Left lung (tissue), 4 donors: ENCODE measurements at regions not wholly inside any gene's neighbourhood (a gene's known extent, or its start where the extent isn't known, plus 50 kb on each side); places are given as distances from the start of the nearest gene placed in this dataset.

Source experiments
- ATAC-seq: fragments of 200-7000 bp; cut with Tn5 transposase; one replicate; pipeline ENCODE4 v1.9.1; 2020; ENCODE audit warnings: moderate library complexity
- DNase-seq, 4 donors: peaks; one replicate each; pipeline ENCODE4 v3.0.0-alpha.2; 2013 to 2020
- H3K27ac ChIP-seq, 2 donors: fragments of 200-600 bp; sonication (generic) in 1 of 2; one replicate each; pipeline versions ENCODE4 v1.5.0 to v1.8.0; 2020 to 2021
- H3K27me3 ChIP-seq, 2 donors: fragments of 200-600 bp; sonication (generic) in 1 of 2; one replicate each; pipeline versions ENCODE4 v1.5.0 to v1.8.0; 2020 to 2021
- H3K36me3 ChIP-seq, 2 donors: fragments of 200-600 bp; sonication (generic) in 1 of 2; one replicate each; pipeline versions ENCODE4 v1.5.0 to v1.8.0; 2020 to 2021
- H3K4me1 ChIP-seq, 2 donors: fragments of 200-600 bp; one replicate each; pipeline ENCODE4 v1.8.0; 2021
- H3K4me3 ChIP-seq, 2 donors: fragments of 200-600 bp; sonication (generic) in 1 of 2; one replicate each; pipeline versions ENCODE4 v1.5.0 to v1.8.0; 2020 to 2021; ENCODE audit warnings: mild to moderate bottlenecking in 1 of 2
- H3K9me3 ChIP-seq, 2 donors: fragments of 200-600 bp; sonication (generic) in 1 of 2; one replicate each; pipeline versions ENCODE4 v1.5.0 to v1.8.0; 2020 to 2021
- CTCF ChIP-seq, 2 donors: fragments of 200-600 bp; sonication (generic) in 1 of 2; IDR thresholded peaks; one replicate each; pipeline versions ENCODE4 v1.5.0 to v1.8.0; 2021; ENCODE audit warnings: antibody characterized with exemption in 2 of 2
- intact Hi-C, 2 donors: fragments of 100-400 bp; cut with DNase I; formaldehyde crosslinking; loops; one replicate each; pipeline versions ENCODE4 v1.11.2 to v1.14.2; 2022
- donor health status: DM: no; HTN: yes; CAD: no.
- donor health status: DM: no; HTN: no; CAD: no.

GRCh38 chr13:53466576-53466975 lies 438.0 kb downstream of the OLFM4 start:
- Histone ChIP-seq H3K4me1 (no peaks in the 10 kb centered on the region), H3K9me3 (no peaks in the 10 kb centered on the region), H3K36me3 (no peaks in the 10 kb centered on the region), H3K4me3 (no peak overlapping the region), H3K27ac (no peak overlapping the region), H3K27me3 (no peaks in the 10 kb centered on the region)
- no peak for TF ChIP-seq CTCF (IDR thresholded peaks at IDR 0.05)
- intact Hi-C loops: no loop called here
- no peak for ATAC-seq
- no peak for DNase-seq

- TF ChIP-seq CTCF (IDR thresholded peaks at IDR 0.05): no peak
- intact Hi-C loops: no loop called here
- Histone ChIP-seq H3K9me3 (no peaks in the 10 kb centered on the region), H3K36me3 (no peaks in the 10 kb centered on the region), H3K27me3 (no peaks in the 10 kb centered on the region), H3K4me1 (no peaks in the 10 kb centered on the region), H3K4me3 (no peak overlapping the region), H3K27ac (no peak overlapping the region)
- no peak for ATAC-seq
- DNase-seq: no peak
Observed at GRCh38 chr13:53473397-53473796, 444.8 kb downstream of the OLFM4 start.

GRCh38 chr13:53474878-53475277 lies 446.3 kb downstream of the OLFM4 start:
- intact Hi-C loops: no loop called here
- Histone ChIP-seq H3K9me3 (no peaks in the 10 kb centered on the region), H3K4me1 (no peaks in the 10 kb centered on the region), H3K36me3 (no peaks in the 10 kb centered on the region), H3K27me3 (no peaks in the 10 kb centered on the region), H3K4me3 (no peak overlapping the region), H3K27ac (no peak overlapping the region)
- DNase-seq (no peak), ATAC-seq (no peak)
- no peak for TF ChIP-seq CTCF (IDR thresholded peaks at IDR 0.05)

GRCh38 chr13:53490752-53491151 lies 462.1 kb downstream of the OLFM4 start:
- intact Hi-C loops: no loop called here
- Histone ChIP-seq H3K4me1 (no peaks in the 10 kb centered on the region), H3K27me3 (no peaks in the 10 kb centered on the region), H3K36me3 (no peaks in the 10 kb centered on the region), H3K9me3 (no peaks in the 10 kb centered on the region), H3K4me3 (no peak overlapping the region), H3K27ac (no peak overlapping the region)
- DNase-seq (no peak), ATAC-seq (no peak)
- no peak for TF ChIP-seq CTCF (IDR thresholded peaks at IDR 0.05)

GRCh38 chr13:53494406-53494805 lies 465.8 kb downstream of the OLFM4 start:
- Histone ChIP-seq H3K9me3 (no peaks in the 10 kb centered on the region), H3K27ac (no peak overlapping the region), H3K36me3 (no peaks in the 10 kb centered on the region), H3K4me3 (no peak overlapping the region), H3K27me3 (no peaks in the 10 kb centered on the region), H3K4me1 (no peaks in the 10 kb centered on the region)
- DNase-seq: no peak
- intact Hi-C loops: no loop called here
- TF ChIP-seq CTCF (IDR thresholded peaks at IDR 0.05): no peak
- ATAC-seq: no peak
